ENCODE measurements at regions not wholly inside any gene's neighbourhood (a gene's known extent, or its start where the extent isn't known, plus 50 kb on each side); places are given as distances from the start of the nearest gene placed in this dataset.

DNA sequence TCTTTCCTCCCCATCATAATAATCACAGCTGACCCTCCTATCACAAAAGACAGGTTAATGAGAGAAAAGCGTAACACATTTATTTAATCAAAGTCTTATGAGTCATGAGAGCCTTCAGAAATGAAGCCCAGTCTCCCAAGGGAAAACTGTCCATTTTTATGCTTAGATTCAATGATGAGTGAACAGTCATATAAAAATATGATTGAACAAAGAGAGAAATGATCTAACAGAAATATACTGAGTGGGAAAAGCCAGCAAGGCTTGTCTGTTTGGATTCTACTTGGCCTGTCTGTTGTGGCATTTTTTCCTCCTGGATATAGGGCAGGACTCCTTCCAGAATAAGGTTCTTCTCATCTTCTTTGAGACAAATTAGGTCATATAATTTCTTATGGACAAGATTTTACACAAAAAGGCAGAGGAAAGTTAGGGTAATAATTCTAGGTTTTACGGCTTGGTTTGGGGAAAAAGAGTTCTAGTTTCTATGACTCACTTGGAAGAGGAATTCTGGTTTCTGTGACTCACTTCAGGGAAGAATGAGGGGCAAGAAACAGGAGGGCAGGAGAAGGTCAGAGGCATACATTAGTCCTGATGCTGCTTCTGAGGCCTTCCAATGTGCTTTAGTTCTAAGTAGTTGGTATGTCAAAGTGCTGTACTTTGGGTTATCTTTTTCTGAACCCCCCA lies 534.2 kb downstream of the ZIC1 start:
- ATAC-seq (no peak), DNase-seq (no peak)
- intact Hi-C loops (cut with DNase I, micrococcal nuclease): no loop called here

DNA sequence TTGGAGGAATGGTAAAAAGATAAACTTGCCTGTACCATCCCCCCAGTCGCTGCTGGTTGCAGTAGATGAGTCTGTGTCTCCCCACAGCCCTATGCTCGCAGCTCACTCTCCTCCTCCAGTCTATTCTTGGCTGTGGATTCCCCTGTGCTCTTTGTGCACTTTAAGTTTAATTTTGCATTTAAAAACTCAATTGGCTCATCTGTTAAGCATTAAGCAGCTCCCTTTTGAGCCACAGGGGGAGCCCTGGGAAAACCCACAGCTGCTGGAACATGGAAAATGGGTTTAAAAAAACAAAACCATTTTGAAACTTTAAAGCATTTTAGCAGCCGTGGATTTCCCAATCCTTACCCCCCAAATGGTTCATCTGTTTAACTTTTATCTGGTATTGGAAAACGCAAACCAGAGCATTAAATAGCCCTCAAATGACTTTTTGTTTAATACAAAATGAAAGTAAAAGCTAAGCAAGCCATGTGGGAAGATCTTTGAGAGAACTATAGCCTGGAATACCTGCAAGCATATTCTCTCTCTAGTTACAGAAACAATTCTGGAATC lies 536.9 kb downstream of the ZIC1 start:
- intact Hi-C loops (cut with DNase I, micrococcal nuclease): no loop called here
- ATAC-seq (peak; percentile 35), DNase-seq (peak in 1 of 2 donors; percentile 16)

DNA sequence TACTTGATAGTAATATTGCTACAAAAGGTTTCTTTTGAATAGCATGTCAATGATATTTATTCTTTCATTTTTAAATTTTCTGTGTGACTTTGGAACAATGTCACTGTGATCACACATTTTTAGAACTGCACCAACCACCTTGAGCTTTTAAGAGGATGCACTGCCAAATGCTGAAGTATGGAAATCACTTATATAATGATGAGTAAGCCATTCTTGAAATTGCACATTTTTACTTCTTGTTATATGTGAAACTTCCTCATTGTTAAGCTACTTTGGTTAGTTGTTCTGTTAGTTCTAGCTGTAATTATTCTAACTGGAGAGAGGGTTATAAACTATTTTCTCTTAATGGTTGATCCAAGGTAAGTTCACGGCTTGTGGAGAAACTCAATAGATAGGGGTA lies 547.5 kb downstream of the ZIC1 start:
- no peak for ATAC-seq
- no peak for DNase-seq
- intact Hi-C loops (cut with DNase I, micrococcal nuclease): no loop called here

- no peak for ATAC-seq
- intact Hi-C loops (cut with DNase I, micrococcal nuclease): no loop called here
- no peak for DNase-seq
Measured at GRCh38 chr3:147958754-147959153, 549.6 kb downstream of the ZIC1 start.

- no peak for ATAC-seq
- DNase-seq: no peak
- intact Hi-C loops (cut with DNase I, micrococcal nuclease): no loop called here
Measured at GRCh38 chr3:147960786-147961185, 551.6 kb downstream of the ZIC1 start.

- ATAC-seq (no peak), DNase-seq (no peak)
- intact Hi-C loops (cut with DNase I, micrococcal nuclease): no loop called here
Measured at GRCh38 chr3:147962408-147963164, 553.4 kb downstream of the ZIC1 start.

DNA sequence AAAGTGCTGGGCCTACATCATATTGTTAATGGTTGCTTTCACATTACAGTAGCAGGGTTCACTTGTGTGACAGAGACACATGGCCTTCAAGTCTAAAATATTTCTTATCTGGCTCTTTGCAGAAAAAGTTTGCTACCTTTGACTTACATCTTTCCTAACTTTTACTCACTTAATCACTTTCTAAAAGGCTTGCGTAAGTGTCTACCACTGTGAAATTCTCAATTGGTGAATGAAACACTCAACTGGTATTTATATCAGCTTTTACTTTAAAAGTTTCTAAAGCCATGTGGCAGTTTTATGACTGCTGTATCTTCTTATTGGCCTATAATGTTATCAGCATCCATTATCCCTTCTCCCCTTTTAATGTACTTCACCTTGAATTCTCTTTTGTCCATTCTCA lies 554.5 kb downstream of the ZIC1 start:
- intact Hi-C loops (cut with DNase I, micrococcal nuclease): no loop called here
- DNase-seq (no peak), ATAC-seq (no peak)

DNA sequence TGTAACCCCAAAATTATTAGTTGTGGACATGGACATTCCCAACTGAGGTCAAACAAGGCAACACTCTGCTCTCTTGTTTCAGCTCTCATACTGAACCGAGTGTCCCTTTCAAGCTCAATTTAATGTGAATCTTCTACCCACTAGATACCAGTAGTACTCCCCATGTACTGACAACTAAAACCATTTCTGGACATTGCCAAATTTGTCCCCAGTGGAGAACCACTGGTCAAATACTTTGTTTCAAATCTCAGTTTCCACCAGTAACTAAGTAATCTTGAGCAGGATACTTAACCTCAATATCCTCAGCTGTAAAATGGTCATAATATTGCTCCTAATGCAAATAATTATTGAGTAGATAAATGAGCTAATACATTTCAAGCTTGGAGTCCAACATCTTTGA lies 566.0 kb downstream of the ZIC1 start:
- intact Hi-C loops (cut with DNase I, micrococcal nuclease): no loop called here
- no peak for ATAC-seq

GRCh38 chr3:147977001-147977400 lies 567.8 kb downstream of the ZIC1 start:
- DNase-seq (no peak), ATAC-seq (no peak)
- intact Hi-C loops (cut with DNase I, micrococcal nuclease): no loop called here

More for the DNA sequence above, 566.0 kb downstream of the ZIC1 start:
- no peak for DNase-seq

GRCh38 chr3:147987549-147987948 lies 578.4 kb downstream of the ZIC1 start:
- no peak for DNase-seq
- intact Hi-C loops (cut with DNase I, micrococcal nuclease): no loop called here
- no peak for ATAC-seq

- DNase-seq (no peak), ATAC-seq (no peak)
- intact Hi-C loops (cut with DNase I, micrococcal nuclease): no loop called here
Measured at GRCh38 chr3:147989344-147989743, 580.2 kb downstream of the ZIC1 start.

GRCh38 chr3:148002705-148003205 lies 593.6 kb downstream of the ZIC1 start:
- intact Hi-C loops (cut with DNase I, micrococcal nuclease): no loop called here
- ATAC-seq (no peak), DNase-seq (no peak)

DNA sequence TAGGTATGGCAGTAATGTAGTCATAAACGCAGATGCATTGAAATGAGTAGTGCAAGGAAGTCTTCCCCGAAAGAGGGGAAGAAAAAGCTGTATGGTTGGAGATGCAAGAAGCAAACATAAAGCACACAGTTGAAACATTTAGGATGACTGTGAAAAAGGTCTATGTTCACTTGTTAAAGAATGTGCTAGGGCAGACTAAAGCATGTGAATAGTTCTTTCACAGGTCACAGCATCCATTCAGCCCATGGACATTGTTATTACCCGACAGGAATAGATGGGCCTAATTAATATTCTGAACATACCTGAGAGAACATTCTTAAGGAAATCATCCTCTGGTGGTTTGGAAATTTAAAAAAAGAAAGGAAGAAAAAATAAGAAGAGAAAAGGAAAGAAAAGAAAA lies 595.2 kb downstream of the ZIC1 start:
- ATAC-seq (no peak), DNase-seq (no peak)
- intact Hi-C loops (cut with DNase I, micrococcal nuclease): no loop called here

DNA sequence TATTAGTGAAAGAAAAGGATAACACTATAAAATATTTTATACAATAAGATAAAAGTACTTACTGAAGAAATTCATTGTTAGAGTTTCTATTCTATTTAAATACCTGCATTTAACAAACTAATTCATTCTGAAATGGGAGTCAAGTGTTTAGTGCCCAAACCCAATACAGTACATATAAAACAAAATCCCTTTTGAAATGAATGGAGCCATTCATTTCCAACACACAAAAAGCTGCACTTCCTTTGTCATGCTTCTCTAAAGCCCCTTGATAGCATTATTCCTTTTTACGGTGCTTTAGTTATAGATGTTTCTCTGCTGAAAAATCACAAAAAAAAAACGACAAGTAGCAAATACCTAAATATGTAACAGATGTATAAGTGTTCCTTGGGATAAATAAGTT lies 596.3 kb downstream of the ZIC1 start:
- DNase-seq: no peak
- ATAC-seq: no peak
- intact Hi-C loops (cut with DNase I, micrococcal nuclease): no loop called here

GRCh38 chr3:148006508-148006907 lies 597.3 kb downstream of the ZIC1 start:
- DNase-seq: no peak
- intact Hi-C loops (cut with DNase I, micrococcal nuclease): no loop called here
- ATAC-seq: no peak

DNA sequence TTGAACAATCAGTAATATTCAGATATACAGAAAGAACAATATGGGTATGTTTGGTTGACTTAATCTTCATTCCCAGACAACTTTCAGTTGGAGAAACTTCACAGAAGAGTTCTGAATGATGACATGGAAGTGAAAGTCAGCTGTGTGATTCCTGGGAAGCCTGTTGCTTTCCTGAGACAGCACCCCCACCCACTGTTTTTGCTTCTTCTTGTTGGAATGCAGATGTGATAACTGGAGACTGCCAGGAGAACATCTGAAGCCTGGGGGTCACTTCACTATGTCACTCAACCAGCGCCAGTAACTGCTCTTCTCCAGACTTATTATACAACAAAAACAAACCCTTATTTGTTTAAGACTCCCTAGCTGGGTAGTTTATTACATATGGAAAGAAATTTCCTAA lies 599.4 kb downstream of the ZIC1 start:
- intact Hi-C loops (cut with DNase I, micrococcal nuclease): no loop called here
- DNase-seq (no peak), ATAC-seq (no peak)

GRCh38 chr3:148020861-148021260 lies 611.7 kb downstream of the ZIC1 start:
- DNase-seq (no peak), ATAC-seq (no peak)
- intact Hi-C loops (cut with DNase I, micrococcal nuclease): no loop called here

GRCh38 chr3:148021381-148021780 lies 612.2 kb downstream of the ZIC1 start:
- intact Hi-C loops (cut with DNase I, micrococcal nuclease): no loop called here
- ATAC-seq: no peak

DNA sequence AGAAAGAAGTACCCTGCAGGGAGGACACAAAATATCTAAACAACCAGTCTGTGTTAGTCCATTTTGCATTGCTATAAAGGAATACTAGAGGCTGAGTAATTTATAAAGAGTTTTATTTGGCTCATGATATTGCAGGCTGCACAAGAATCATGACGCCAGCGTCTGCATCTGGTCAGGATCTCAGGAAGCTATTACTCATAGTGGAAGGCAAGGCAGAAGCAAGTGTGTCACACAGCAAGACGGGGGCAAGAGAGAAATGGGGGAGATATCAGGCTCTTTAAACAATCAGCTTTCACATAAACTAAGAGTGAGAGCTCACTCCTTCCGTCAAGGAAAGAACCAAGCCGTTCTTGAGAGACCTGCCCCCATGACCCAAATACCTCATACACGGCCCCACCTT lies 614.8 kb downstream of the ZIC1 start:
- intact Hi-C loops (cut with DNase I, micrococcal nuclease): loop anchor here in 1 of 2 donors (2.0 kb wide), 1 partner anchor 37 kb away; no protein-coding TSS in a partner anchor
- ATAC-seq: no peak
- peak in 1 of 2 donors; percentile 30 for DNase-seq

More at GRCh38 chr3:148021381-148021780, 612.2 kb downstream of the ZIC1 start:
- no peak for DNase-seq

DNA sequence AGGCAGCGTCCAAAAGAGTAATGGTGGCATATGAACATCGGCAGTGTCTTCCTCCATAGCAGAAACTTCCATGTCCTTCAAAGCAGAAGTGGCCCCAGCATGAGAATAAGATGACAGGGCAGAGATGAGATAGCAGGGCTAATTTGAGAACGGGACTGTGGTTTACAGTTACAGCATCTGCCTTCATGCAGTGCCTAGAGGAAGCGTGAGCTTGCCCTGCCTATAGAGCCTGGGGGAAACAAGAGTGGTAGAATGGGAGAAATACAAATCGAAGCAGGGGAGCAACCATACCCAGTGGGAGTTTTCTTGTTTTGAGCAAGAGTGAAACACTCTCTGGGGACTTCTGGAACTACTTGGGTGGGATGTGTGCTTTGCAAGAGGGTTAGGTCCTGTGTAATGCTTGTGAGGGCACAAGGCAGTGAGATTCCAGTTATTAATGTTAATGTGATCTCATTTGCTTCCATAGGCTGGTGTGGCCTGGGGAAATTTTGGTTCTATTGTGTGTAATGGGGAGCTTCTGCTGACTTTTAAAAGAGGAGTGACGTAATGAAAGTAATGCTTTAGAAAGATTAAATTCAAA lies 616.9 kb downstream of the ZIC1 start:
- ATAC-seq: no peak
- intact Hi-C loops (cut with DNase I, micrococcal nuclease): no loop called here
- no peak for DNase-seq

Measured in left colon (tissue), 2 donors.